SW 1271 (cell line): ENCODE measurements at regions not wholly inside any gene's neighbourhood (a gene's known extent, or its start where the extent isn't known, plus 50 kb on each side); places are given as distances from the start of the nearest gene placed in this dataset.

ENCODE experiments used
- DNase-seq, 2 experiments: peaks; one replicate each; lab custom pipeline; 2025; lab: John Stamatoyannopoulos, UW

- no peak for DNase-seq
Measured at GRCh38 chr1:42096554-42096953, 56.7 kb upstream of the GUCA2B start.

- no peak for DNase-seq
Measured at GRCh38 chr1:42089246-42089645, 64.0 kb upstream of the GUCA2B start.

- DNase-seq, result no peak
Measured at GRCh38 chr1:42086146-42086545, 67.1 kb upstream of the GUCA2B start.

- DNase-seq, result no peak
Measured at GRCh38 chr1:42085596-42085995, 67.6 kb upstream of the GUCA2B start.

GRCh38 chr1:42081475-42081874 is 71.7 kb upstream of the GUCA2B start:
- no peak for DNase-seq

- no peak for DNase-seq
Measured at GRCh38 chr1:42075179-42075578, 78.0 kb upstream of the GUCA2B start.

- no peak for DNase-seq
Measured at GRCh38 chr1:42070996-42071395, 82.2 kb upstream of the GUCA2B start.

- no peak for DNase-seq
Measured at GRCh38 chr1:42057800-42058199, 95.4 kb upstream of the GUCA2B start.

- no peak for DNase-seq
Measured at GRCh38 chr1:42056460-42056859, 96.8 kb upstream of the GUCA2B start.

GRCh38 chr1:42055061-42055460 is 98.1 kb upstream of the GUCA2B start:
- DNase-seq, result no peak

GRCh38 chr1:42052072-42052699 is 101.0 kb upstream of the GUCA2B start:
- DNase-seq, result no peak

- no peak for DNase-seq
Measured at GRCh38 chr1:42047508-42047880, 105.7 kb upstream of the GUCA2B start.

- no peak for DNase-seq
Measured at GRCh38 chr1:42046761-42047507, 106.3 kb upstream of the GUCA2B start.

- DNase-seq, result no peak
Measured at GRCh38 chr1:42044346-42044745, 108.9 kb upstream of the GUCA2B start.

GRCh38 chr1:42043811-42044210 is 109.4 kb upstream of the GUCA2B start:
- DNase-seq, result no peak

- no peak for DNase-seq
Measured at GRCh38 chr1:42043182-42043581, 110.0 kb upstream of the GUCA2B start.

- DNase-seq, result no peak
Measured at GRCh38 chr1:42041031-42041430, 112.2 kb upstream of the GUCA2B start.

- no peak for DNase-seq
Measured at GRCh38 chr1:42040159-42040558, 113.1 kb upstream of the GUCA2B start.

- no peak for DNase-seq
Measured at GRCh38 chr1:42038261-42038660, 114.9 kb upstream of the GUCA2B start.

GRCh38 chr1:42037586-42037985 is 115.6 kb upstream of the GUCA2B start:
- DNase-seq, result no peak

GRCh38 chr1:42037161-42037560 is 116.0 kb upstream of the GUCA2B start:
- DNase-seq, result no peak

- peak; percentile 71 to 75 for DNase-seq
Measured at GRCh38 chr1:42035830-42036604, 117.2 kb upstream of the GUCA2B start.

GRCh38 chr1:42035205-42035829 is 116.6 kb upstream of the HIVEP3 start:
- peak in 1 of 2 experiments; percentile 45 for DNase-seq
